ENCODE measurements at regions not wholly inside any gene's neighbourhood (a gene's known extent, or its start where the extent isn't known, plus 50 kb on each side); places are given as distances from the start of the nearest gene placed in this dataset.

DNA sequence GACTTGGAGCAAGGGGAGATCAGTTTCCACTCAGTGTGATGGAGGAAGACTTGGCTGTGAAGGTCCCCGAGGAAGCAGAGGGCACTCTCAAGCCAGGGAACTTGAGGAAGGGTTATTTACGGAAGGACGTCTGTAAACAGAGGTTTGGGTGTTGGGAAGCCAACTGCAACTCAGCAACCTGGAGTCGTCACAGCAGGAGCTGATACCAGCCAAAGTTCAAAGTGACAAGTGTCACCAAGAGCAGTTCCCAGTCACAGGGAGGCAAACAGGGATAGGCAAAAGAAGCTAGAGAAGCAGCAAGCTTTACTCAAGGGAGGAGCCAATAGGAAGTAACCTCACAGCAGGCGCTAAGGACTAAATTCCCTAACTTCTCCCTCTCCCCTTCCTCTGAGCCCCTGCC is 205.5 kb downstream of the EFNB2 start:
- H3K4me1 Mint-ChIP-seq: peaks cover 22% of the 10 kb centered on the region
- H3K27me3 Mint-ChIP-seq (ENCODE audit: insufficient read depth, low read depth, poor library complexity): peaks cover 4% of the 10 kb centered on the region
- no peak for DNase-seq (ENCODE audit: low spot score)
- Histone ChIP-seq H3K27me3 (ENCODE audit: insufficient read depth) (no peaks in the 10 kb centered on the region), H3K4me3 (no peak overlapping the region), H3K4me2 (no peak overlapping the region), H3K9me2 (ENCODE audit: insufficient read depth) (peaks cover 6% of the 10 kb centered on the region; the same call in 1 of the 2 replicates), H2AFZ (no peak overlapping the region), H3K4me1 (ENCODE audit: insufficient read depth) (peaks cover 25% of the 10 kb centered on the region), H4K20me1 (replicated peaks; ENCODE audit: insufficient read depth) (no peaks in the 10 kb centered on the region), H3K27ac (ENCODE audit: low read depth) (no peak overlapping the region), H3K79me2 (replicated peaks; ENCODE audit: insufficient read depth) (no peaks in the 10 kb centered on the region), H3K36me3 (ENCODE audit: insufficient read depth) (no peaks in the 10 kb centered on the region), H3F3A (replicated peaks; ENCODE audit: low read depth) (no peaks in the 10 kb centered on the region)
- peaks cover under 1% of the 10 kb centered on the region; the same call in 2 of the 3 replicates for H3K36me3 Mint-ChIP-seq (ENCODE audit: low read depth)
- TF ChIP-seq, protein P1, sequence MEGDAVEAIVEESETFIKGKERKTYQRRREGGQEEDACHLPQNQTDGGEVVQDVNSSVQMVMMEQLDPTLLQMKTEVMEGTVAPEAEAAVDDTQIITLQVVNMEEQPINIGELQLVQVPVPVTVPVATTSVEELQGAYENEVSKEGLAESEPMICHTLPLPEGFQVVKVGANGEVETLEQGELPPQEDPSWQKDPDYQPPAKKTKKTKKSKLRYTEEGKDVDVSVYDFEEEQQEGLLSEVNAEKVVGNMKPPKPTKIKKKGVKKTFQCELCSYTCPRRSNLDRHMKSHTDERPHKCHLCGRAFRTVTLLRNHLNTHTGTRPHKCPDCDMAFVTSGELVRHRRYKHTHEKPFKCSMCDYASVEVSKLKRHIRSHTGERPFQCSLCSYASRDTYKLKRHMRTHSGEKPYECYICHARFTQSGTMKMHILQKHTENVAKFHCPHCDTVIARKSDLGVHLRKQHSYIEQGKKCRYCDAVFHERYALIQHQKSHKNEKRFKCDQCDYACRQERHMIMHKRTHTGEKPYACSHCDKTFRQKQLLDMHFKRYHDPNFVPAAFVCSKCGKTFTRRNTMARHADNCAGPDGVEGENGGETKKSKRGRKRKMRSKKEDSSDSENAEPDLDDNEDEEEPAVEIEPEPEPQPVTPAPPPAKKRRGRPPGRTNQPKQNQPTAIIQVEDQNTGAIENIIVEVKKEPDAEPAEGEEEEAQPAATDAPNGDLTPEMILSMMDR (conservative IDR thresholded peaks at IDR 0.05; ENCODE audit: low read depth in 2 of 2): no peak
- TF ChIP-seq, protein P2, sequence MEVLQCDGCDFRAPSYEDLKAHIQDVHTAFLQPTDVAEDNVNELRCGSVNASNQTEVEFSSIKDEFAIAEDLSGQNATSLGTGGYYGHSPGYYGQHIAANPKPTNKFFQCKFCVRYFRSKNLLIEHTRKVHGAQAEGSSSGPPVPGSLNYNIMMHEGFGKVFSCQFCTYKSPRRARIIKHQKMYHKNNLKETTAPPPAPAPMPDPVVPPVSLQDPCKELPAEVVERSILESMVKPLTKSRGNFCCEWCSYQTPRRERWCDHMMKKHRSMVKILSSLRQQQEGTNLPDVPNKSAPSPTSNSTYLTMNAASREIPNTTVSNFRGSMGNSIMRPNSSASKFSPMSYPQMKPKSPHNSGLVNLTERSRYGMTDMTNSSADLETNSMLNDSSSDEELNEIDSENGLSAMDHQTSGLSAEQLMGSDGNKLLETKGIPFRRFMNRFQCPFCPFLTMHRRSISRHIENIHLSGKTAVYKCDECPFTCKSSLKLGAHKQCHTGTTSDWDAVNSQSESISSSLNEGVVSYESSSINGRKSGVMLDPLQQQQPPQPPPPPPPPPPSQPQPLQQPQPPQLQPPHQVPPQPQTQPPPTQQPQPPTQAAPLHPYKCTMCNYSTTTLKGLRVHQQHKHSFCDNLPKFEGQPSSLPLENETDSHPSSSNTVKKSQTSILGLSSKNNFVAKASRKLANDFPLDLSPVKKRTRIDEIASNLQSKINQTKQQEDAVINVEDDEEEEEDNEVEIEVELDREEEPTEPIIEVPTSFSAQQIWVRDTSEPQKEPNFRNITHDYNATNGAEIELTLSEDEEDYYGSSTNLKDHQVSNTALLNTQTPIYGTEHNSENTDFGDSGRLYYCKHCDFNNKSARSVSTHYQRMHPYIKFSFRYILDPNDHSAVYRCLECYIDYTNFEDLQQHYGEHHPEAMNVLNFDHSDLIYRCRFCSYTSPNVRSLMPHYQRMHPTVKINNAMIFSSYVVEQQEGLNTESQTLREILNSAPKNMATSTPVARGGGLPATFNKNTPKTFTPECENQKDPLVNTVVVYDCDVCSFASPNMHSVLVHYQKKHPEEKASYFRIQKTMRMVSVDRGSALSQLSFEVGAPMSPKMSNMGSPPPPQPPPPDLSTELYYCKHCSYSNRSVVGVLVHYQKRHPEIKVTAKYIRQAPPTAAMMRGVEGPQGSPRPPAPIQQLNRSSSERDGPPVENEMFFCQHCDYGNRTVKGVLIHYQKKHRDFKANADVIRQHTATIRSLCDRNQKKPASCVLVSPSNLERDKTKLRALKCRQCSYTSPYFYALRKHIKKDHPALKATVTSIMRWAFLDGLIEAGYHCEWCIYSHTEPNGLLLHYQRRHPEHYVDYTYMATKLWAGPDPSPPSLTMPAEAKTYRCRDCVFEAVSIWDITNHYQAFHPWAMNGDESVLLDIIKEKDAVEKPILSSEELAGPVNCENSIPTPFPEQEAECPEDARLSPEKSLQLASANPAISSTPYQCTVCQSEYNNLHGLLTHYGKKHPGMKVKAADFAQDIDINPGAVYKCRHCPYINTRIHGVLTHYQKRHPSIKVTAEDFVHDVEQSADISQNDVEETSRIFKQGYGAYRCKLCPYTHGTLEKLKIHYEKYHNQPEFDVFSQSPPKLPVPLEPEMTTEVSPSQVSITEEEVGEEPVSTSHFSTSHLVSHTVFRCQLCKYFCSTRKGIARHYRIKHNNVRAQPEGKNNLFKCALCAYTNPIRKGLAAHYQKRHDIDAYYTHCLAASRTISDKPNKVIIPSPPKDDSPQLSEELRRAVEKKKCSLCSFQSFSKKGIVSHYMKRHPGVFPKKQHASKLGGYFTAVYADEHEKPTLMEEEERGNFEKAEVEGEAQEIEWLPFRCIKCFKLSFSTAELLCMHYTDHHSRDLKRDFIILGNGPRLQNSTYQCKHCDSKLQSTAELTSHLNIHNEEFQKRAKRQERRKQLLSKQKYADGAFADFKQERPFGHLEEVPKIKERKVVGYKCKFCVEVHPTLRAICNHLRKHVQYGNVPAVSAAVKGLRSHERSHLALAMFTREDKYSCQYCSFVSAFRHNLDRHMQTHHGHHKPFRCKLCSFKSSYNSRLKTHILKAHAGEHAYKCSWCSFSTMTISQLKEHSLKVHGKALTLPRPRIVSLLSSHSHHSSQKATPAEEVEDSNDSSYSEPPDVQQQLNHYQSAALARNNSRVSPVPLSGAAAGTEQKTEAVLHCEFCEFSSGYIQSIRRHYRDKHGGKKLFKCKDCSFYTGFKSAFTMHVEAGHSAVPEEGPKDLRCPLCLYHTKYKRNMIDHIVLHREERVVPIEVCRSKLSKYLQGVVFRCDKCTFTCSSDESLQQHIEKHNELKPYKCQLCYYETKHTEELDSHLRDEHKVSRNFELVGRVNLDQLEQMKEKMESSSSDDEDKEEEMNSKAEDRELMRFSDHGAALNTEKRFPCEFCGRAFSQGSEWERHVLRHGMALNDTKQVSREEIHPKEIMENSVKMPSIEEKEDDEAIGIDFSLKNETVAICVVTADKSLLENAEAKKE (CRISPR knock-in tag; IDR thresholded peaks at IDR 0.05): no peak
- TF ChIP-seq POLR2AphosphoS5 (IDR thresholded peaks at IDR 0.05; ENCODE audit: low read depth) (no peak), ZNF114 (CRISPR knock-in tag; IDR thresholded peaks at IDR 0.05) (no peak), EZH2phosphoT487 (IDR thresholded peaks at IDR 0.05; ENCODE audit: unreplicated experiment) (no peak), STAT1 (IDR thresholded peaks at IDR 0.05; ENCODE audit: unreplicated experiment) (no peak), NANOG (IDR thresholded peaks at IDR 0.05; ENCODE audit: borderline replicate concordance) (no peak), CREB1 (CRISPR knock-in tag; IDR thresholded peaks at IDR 0.05; ENCODE audit: low read depth) (no peak), EZH2 (IDR thresholded peaks at IDR 0.05; ENCODE audit: low read depth, unreplicated experiment) (no peak), ZNF331 (CRISPR knock-in tag; IDR thresholded peaks at IDR 0.05; ENCODE audit: low read depth) (no peak), JUNB (IDR thresholded peaks at IDR 0.05; ENCODE audit: unreplicated experiment) (no peak)
- TF ChIP-seq, protein P3, sequence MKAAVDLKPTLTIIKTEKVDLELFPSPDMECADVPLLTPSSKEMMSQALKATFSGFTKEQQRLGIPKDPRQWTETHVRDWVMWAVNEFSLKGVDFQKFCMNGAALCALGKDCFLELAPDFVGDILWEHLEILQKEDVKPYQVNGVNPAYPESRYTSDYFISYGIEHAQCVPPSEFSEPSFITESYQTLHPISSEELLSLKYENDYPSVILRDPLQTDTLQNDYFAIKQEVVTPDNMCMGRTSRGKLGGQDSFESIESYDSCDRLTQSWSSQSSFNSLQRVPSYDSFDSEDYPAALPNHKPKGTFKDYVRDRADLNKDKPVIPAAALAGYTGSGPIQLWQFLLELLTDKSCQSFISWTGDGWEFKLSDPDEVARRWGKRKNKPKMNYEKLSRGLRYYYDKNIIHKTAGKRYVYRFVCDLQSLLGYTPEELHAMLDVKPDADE (IDR thresholded peaks at IDR 0.05): no peak
- TF ChIP-seq, protein P4, sequence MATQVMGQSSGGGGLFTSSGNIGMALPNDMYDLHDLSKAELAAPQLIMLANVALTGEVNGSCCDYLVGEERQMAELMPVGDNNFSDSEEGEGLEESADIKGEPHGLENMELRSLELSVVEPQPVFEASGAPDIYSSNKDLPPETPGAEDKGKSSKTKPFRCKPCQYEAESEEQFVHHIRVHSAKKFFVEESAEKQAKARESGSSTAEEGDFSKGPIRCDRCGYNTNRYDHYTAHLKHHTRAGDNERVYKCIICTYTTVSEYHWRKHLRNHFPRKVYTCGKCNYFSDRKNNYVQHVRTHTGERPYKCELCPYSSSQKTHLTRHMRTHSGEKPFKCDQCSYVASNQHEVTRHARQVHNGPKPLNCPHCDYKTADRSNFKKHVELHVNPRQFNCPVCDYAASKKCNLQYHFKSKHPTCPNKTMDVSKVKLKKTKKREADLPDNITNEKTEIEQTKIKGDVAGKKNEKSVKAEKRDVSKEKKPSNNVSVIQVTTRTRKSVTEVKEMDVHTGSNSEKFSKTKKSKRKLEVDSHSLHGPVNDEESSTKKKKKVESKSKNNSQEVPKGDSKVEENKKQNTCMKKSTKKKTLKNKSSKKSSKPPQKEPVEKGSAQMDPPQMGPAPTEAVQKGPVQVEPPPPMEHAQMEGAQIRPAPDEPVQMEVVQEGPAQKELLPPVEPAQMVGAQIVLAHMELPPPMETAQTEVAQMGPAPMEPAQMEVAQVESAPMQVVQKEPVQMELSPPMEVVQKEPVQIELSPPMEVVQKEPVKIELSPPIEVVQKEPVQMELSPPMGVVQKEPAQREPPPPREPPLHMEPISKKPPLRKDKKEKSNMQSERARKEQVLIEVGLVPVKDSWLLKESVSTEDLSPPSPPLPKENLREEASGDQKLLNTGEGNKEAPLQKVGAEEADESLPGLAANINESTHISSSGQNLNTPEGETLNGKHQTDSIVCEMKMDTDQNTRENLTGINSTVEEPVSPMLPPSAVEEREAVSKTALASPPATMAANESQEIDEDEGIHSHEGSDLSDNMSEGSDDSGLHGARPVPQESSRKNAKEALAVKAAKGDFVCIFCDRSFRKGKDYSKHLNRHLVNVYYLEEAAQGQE (IDR thresholded peaks at IDR 0.05; ENCODE audit: unreplicated experiment): no peak
- H3K4me3 Mint-ChIP-seq: no peak overlapping the region
- peaks cover 5% of the 10 kb centered on the region; the same call in 1 of the 3 replicates for H3K9me3 Mint-ChIP-seq
- no peak overlapping the region for H3K27ac Mint-ChIP-seq
- ATAC-seq: no peak

Measured in GM23338 (cell line).